Kidney capillary endothelial cell (primary cell): ENCODE measurements at regions not wholly inside any gene's neighbourhood (a gene's known extent, or its start where the extent isn't known, plus 50 kb on each side); places are given as distances from the start of the nearest gene placed in this dataset.
"Not testable (repeated sequence)": the region's sequence is repeated elsewhere in the genome, so short reads cannot be mapped to it uniquely, and the experiment has no call there.

Source experiments
- DNase-seq: peaks from one replicate; pipeline ENCODE4 v3.0.0-alpha.2; 2018; ENCODE audit warnings: low spot score

GRCh38 chr9:80995759-80996158 is 693.6 kb downstream of the TLE1 start:
- DNase-seq: no peak

DNA sequence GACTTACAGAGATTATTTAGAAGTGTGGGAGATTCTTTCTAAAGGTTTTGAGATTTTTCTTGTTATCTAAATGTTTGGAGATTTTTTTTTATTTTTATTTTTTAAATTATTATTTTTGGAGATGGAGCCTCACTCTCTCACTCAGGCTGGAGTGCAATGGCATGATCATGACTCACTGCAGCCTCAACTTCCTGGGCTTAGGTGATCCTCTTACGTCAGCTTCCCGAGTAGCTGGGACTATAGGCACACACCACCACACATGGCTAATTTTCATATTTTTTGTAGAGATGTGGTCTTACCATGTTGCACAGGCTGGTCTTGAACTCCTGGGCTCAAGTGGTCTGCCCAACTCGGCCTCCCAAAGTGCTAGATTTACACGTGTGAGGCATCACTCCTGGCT is 694.5 kb downstream of the TLE1 start:
- peak; percentile 16 for DNase-seq

DNA sequence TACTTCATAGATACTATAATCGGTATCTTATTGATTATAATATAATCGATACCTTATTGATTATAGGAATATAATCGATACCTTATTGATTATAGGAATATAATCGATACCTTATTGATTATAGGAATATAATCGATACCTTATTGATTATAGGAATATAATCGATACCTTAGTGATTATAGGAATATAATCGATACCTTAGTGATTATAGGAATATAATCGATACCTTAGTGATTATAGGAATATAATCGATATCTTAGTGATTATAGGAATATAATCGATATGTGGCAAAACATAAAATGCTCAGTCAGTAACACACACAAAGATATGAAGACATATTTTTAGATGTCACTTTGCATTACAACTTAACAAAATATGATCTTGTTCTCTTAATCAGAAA is 703.8 kb downstream of the TLE1 start:
- not testable (repeated sequence) for DNase-seq

DNA sequence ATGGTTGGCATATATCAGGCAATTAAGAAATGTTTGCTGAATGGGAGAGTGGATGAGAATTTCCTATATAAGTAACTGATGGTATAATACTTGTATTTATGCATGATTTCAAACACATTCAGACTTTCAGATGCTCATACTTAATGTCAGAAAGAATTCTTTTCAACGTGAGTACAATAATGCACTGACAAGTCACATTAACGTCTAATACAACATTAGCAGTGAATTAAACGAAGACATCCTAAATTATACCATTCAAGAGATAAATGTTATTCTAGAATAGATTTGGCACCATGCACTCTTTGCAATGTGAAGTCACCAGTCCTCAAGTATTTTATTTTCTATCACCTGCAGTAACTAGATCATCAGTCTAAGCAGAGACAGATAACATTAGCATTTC is 712.9 kb downstream of the TLE1 start:
- DNase-seq: no peak

DNA sequence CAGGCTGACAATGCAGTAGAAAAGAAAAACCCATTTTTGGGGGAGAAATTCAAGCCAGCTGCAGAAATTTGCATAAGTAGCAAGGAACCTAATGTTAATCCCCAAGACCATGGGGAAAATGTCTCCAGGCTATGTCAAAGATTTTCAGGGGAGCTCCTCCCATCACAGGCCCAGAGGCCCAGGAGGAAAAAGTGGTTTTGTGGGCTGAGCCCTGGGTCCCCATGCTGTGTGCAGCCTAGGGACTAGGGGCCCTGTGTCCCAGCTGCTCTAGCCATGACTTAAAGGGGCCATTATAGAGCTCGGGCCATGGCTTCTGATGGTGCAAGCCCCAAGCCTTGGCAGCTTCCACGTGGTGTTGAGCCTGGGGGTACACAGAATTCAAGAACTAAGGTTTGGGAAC is 719.0 kb downstream of the TLE1 start:
- not testable (repeated sequence) for DNase-seq

DNA sequence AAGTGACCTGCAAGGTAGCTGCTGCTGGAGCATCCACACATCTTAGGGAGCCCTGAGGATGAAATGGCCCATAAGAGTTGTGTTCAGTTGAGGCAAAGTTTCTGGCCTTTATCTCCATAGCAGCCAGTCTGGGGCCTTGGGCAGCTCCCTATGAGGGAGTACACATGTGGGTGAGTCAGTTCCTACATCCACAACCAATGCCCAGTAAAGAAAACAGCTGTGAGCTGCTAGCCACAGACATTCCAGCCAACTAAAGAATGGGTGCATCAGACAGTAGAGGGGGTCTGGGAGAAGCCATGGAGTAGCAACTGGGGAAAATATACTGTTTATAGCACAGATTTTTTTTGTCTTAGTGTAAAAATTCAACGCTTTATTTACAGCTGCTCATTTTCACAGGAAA is 720.7 kb downstream of the TLE1 start:
- peak; percentile 1 for DNase-seq

DNA sequence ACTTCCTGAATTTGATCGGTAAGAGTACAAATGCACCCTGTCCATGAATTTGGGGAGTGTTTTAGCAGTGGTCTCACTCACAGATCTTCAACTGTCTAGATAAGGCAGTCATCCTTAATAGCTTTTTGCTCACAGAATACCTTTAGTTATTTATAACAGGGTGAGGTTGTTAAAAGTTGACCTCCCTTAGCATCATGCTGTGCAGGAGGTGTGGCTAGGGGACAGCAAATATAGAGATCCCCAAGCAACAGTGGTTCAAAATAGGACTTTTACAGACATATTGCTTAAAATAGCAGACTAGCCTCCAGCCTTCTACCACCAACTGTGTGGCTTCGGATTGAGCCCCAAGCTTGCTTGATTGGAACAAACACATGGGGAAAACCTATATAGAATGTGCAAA is 724.4 kb downstream of the TLE1 start:
- DNase-seq: no peak

GRCh38 chr9:80964374-80964773 is 725.0 kb downstream of the TLE1 start:
- no peak for DNase-seq

- DNase-seq: no peak
Observed at GRCh38 chr9:80957801-80958200, 731.5 kb downstream of the TLE1 start.

DNA sequence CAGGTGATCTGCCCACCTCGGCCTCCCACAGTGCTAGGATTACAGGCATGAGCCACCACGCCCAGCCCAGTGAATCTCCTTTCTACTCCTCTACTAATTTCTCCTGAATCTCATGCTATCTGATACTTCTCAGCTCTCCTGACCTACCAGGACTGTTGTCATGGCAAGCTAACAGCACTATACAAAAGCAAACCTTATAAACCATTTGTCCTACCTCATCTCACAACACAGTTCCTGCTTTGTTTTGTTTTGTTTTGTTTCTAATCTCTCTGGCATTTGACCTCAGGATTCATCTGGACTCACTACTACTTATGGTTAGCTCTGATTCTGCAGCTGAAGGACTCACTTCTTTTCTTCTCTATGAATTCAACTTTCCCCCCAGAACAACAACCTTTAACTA is 734.8 kb downstream of the TLE1 start:
- no peak for DNase-seq

- DNase-seq: no peak
Observed at GRCh38 chr9:80952363-80952922, 736.9 kb downstream of the TLE1 start.

- DNase-seq: no peak
Observed at GRCh38 chr9:80951675-80952074, 737.7 kb downstream of the TLE1 start.

DNA sequence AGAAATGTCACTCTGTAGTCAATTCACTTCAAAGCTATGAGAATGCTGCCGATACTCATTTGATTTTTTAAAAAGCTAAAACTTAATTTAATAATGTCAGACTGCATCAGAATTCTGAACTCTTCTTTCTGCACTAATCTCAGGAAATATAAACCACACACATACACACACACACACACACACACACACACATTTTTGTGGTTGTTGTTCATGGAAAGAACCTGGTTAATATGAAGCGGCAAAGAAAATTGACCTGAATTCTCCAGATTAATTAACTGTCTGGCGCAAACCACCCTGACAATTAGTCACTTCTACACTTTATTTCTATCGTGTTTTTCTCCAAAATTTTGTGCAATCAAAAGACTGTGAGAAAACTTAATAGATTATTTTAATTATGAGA is 740.5 kb downstream of the TLE1 start:
- DNase-seq: no peak

- DNase-seq: no peak
Observed at GRCh38 chr9:80948066-80948465, 741.3 kb downstream of the TLE1 start.

- no peak for DNase-seq
Observed at GRCh38 chr9:80946496-80947170, 742.7 kb downstream of the TLE1 start.

GRCh38 chr9:80945436-80945835 is 743.9 kb downstream of the TLE1 start:
- DNase-seq: no peak

DNA sequence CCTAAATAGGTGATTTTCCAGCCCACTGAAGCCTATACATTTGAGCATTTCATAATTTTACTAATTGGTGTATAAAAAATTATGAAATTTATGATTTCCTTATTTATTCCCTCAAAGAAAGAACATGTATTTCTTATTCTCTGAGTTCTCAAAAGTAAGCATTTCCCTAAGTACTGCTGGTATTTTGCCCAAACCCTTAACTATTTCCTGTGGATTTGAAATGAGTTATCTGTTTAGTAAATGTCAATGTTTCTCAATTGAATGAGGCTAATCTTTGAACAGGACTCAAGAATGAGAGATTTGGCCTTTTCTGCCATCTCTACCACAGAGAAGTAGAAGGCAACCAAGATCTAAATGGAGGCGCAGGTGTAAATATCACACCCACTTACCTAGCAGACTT is 751.7 kb downstream of the TLE1 start:
- no peak for DNase-seq

DNA sequence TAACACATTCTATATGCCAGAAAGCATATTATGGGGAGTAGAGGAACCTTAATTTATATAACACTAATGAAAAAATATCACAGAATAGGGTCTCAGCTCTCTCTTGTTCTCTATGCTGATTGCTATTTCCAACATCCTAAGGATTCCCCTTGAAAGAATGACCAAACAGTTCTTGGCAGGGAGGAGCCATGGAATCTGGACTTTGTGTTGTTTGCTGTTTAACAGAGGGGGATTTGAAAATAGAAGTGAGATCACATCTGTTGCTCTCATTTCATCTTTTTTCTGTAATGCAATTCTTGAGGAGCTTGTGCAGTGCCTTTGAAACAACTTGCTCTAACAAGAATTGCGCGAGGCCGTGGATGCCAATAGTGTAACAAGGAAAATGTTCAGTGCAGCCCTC is 755.3 kb downstream of the TLE1 start:
- DNase-seq: no peak

DNA sequence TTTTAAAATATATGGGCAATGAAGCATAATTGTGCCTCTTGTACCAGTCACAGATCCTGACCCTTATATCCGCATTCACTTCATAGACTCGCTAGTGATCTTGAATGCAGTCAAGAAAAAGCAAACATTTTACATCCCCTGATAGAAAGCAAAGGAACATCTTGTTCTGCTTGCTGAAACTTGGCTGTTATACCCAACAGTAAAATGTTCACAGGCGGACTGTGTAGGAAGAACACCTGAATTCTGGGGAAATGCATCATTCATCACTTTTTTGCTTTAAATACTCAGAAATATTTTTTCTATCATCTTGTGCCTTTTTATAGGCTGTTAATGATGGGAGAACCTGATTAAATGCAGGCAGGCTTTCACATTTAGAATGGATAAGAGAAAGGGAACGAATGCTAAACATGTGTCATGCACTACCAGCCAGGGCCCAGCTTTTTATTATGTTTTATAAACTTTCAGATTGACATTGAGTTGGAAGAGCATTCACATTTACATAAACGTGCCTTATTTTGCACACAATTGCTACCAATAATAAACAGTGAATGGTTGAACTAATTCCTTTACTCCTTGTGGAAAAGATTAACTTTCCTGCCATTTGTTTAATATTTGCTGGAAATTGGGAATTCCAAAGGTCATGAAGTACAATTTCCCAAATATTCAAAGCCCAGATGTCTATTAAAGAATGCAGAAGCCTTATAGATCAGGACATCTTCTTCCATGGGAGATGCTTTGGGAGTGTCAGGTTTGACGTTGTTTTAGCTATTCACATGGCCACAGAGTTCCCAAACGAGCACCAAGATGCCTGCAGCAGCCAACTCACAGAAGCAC is 756.2 kb downstream of the TLE1 start:
- no peak for DNase-seq

DNA sequence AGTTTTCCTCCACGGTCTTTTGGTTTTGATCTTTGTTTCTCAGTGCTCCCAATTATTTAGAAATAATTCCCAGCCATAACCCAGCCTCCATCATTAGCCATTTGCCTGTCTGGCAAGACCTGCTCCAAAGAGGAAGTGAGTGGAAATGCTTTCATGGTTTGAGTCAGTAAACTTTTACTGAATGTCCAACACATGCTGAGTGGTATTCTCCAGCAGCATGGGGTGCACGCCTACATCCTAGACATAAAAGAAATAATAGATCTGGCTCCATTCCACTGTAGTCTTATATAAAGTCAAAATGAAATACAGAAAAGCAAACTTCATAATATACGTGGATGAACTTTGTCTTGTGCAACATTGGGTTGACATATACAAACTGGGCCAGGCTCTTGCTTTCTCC is 757.2 kb downstream of the TLE1 start:
- DNase-seq: no peak

DNA sequence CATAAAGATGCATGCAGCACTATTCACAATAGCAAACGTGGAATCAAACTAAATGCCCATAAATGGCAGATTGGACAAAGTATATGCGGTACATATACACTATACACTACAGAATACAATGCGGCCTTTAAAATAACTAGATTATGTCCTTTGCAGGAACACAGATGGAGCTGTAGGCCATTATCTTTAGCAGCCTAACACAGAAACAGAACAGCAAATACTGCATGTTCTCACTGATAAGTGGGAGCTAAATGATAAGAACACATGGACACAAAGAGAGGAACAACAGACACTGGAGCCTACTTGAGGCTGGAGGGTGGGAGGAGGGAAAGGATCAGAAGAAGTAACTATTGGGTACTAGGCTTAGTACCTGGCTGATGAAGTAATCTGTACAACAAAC is 758.2 kb downstream of the TLE1 start:
- no peak for DNase-seq

DNA sequence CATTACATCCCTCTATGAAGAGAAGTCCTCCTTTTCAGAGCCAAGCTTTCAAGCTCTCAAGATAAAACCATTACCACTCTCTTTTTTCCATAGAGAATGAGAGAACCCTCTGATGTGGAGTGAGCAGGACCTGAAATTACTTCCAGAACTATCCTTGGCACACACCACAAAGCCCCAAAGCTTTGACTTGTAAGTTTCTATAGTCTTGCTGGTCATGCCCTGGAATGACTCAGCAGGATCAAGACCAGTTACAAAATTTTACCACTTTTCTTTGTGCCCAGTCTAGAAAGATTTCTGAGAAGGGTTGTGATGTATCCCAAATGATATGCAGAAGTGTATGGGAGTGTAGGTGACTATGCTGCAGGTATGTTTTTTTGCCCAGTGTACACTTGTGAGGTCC is 760.6 kb downstream of the TLE1 start:
- DNase-seq: no peak

DNA sequence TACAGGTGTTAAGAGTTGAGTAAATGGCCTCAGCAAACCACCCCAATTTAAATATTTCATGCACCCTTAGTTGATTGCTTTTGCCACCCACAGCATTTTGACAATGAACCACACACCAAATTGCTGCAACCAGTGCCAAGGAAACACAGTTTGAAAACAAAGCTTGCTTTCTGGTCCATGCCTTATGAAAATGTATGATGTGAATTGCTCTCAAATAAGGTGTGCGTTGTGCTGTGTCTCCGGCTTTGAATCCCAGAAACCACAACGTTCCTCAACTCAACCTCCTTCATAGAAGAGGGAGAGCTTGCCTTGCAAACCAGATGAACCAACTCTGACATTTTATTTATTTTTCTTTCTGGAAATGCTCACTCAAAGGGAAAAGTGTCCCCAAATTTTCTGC is 762.7 kb downstream of the TLE1 start:
- DNase-seq: no peak
